Hepatocyte (in vitro differentiated cells): ENCODE measurements at regions not wholly inside any gene's neighbourhood (a gene's known extent, or its start where the extent isn't known, plus 50 kb on each side); places are given as distances from the start of the nearest gene placed in this dataset.

Experiments used
- CTCF ChIP-seq: fragments of 200-600 bp; sonication (generic); IDR thresholded peaks from 2 replicates; pipeline ENCODE4 v1.5.1; 2016; ENCODE audit warnings: antibody characterized with exemption, mild to moderate bottlenecking; ENCODE audit not compliant: poor library complexity
- EZH2 ChIP-seq: fragments of 200-600 bp; sonication (generic); IDR thresholded peaks from 2 replicates; pipeline ENCODE4 v1.6.1; 2016; ENCODE audit warnings: antibody characterized with exemption, mild to moderate bottlenecking, borderline replicate concordance
- EZH2phosphoT487 ChIP-seq: fragments of 200-600 bp; sonication (generic); IDR thresholded peaks from one replicate; pipeline ENCODE4 v1.6.1; 2018; ENCODE audit warnings: antibody characterized with exemption, mild to moderate bottlenecking, low read depth, moderate library complexity; ENCODE audit not compliant: unreplicated experiment, severe bottlenecking

GRCh38 chr17:33749171-33749570, 456.1 kb upstream of the ASIC2 start:
- TF ChIP-seq CTCF (no peak), EZH2 (no peak), EZH2phosphoT487 (no peak)
